IMR-90 (cell line): ENCODE measurements at regions not wholly inside any gene's neighbourhood (a gene's known extent, or its start where the extent isn't known, plus 50 kb on each side); places are given as distances from the start of the nearest gene placed in this dataset.

Experiments used
- ATAC-seq: fragments of 200-7000 bp; cut with Tn5 transposase; 2 replicates; pipeline ENCODE4 v1.9.1; 2020; ENCODE audit warnings: low read depth, mild to moderate bottlenecking, moderate library complexity
- BruUV-seq: library from RNA; stranded (reverse); fragments of 400-500 nt; replicated peaks from 2 replicates; lab custom pipeline; 2021; lab: Mats Ljungman, UMichigan
- CTCF ChIA-PET: fragments of 300-600 bp; formaldehyde crosslinking; extraction: SDS; loops from one replicate; lab custom pipeline; 2021; ENCODE audit warnings: antibody characterized with exemption; lab: Yijun Ruan, JAX
- POLR2A ChIA-PET: fragments of 300-600 bp; sonication (Branson Sonifier 250); formaldehyde crosslinking; loops from one replicate; lab custom pipeline; 2022; ENCODE audit warnings: antibody characterized with exemption; ENCODE audit not compliant: unreplicated experiment; lab: Charles Lee
- DNase-seq: peaks from one replicate; pipeline ENCODE4 v3.0.0; 2013
- H2AFZ ChIP-seq: replicated peaks from 2 replicates; pipeline ENCODE3; 2013; ENCODE audit warnings: low read length, mild to moderate bottlenecking; ENCODE audit not compliant: poor library complexity
- H2AK5ac ChIP-seq: 2 replicates; pipeline ENCODE4 v1.6.1; 2013; ENCODE audit warnings: low read depth, low read length, inconsistent platforms
- H2AK9ac ChIP-seq: replicated peaks from 2 replicates; pipeline ENCODE3; 2013; ENCODE audit warnings: mild to moderate bottlenecking, low read depth, low read length, moderate library complexity; ENCODE audit not compliant: poor library complexity
- H2BK120ac ChIP-seq: 2 replicates; pipeline ENCODE4 v1.6.1; 2013; ENCODE audit warnings: low read depth, low read length, inconsistent platforms
- H2BK15ac ChIP-seq: 3 replicates; pipeline ENCODE4 v1.6.1; 2013; ENCODE audit warnings: low read depth, low read length, inconsistent platforms
- H2BK20ac ChIP-seq: 2 replicates; pipeline ENCODE4 v1.6.1; 2013; ENCODE audit warnings: low read depth, mild to moderate bottlenecking, inconsistent platforms, low read length, moderate library complexity
- H2BK5ac ChIP-seq: 2 replicates; pipeline ENCODE4 v1.6.1; 2013; ENCODE audit warnings: mild to moderate bottlenecking, low read depth, low read length, inconsistent platforms; ENCODE audit not compliant: poor library complexity, severe bottlenecking
- H3K14ac ChIP-seq: replicated peaks from 2 replicates; pipeline ENCODE4 v1.6.1; 2013; ENCODE audit warnings: low read depth, low read length, inconsistent platforms
- H3K18ac ChIP-seq: 2 replicates; pipeline ENCODE4 v1.6.1; 2013; ENCODE audit warnings: low read depth, low read length, control low read depth
- H3K23ac ChIP-seq: 2 replicates; pipeline ENCODE4 v1.6.1; 2013; ENCODE audit warnings: low read depth, low read length, inconsistent platforms
- H3K27ac ChIP-seq: 2 replicates; pipeline ENCODE4 v1.5.1; 2013; ENCODE audit warnings: mild to moderate bottlenecking, control low read depth, low read length; ENCODE audit not compliant: insufficient read depth
- H3K27me3 ChIP-seq: 2 replicates; pipeline ENCODE4 v1.6.1; 2013; ENCODE audit warnings: low read length; ENCODE audit not compliant: control insufficient read depth, insufficient read depth
- H3K36me3 ChIP-seq: 2 replicates; pipeline ENCODE4 v1.6.1; 2013; ENCODE audit warnings: low read length, mixed read lengths; ENCODE audit not compliant: control insufficient read depth, insufficient read depth
- H3K4ac ChIP-seq: 2 replicates; pipeline ENCODE4 v1.6.1; 2013; ENCODE audit warnings: low read depth, low read length, inconsistent platforms
- H3K4me1 ChIP-seq: 2 replicates; pipeline ENCODE4 v1.6.1; 2013; ENCODE audit warnings: low read length, mixed read lengths; ENCODE audit not compliant: control insufficient read depth, insufficient read depth
- H3K4me2 ChIP-seq: 2 replicates; pipeline ENCODE4 v1.6.1; 2013; ENCODE audit warnings: low read depth, mild to moderate bottlenecking, control low read depth, low read length, moderate library complexity
- H3K4me3 ChIP-seq: 2 replicates; pipeline ENCODE4 v1.5.1; 2013; ENCODE audit warnings: low read depth, mild to moderate bottlenecking, control low read depth, low read length, moderate library complexity; ENCODE audit not compliant: insufficient read depth
- H3K56ac ChIP-seq: 2 replicates; pipeline ENCODE4 v1.6.1; 2013; ENCODE audit warnings: low read length, inconsistent platforms; ENCODE audit not compliant: insufficient read depth; ENCODE audit errors: extremely low read depth
- H3K79me1 ChIP-seq, 2 experiments: 2 replicates each; pipeline ENCODE4 v1.6.1; 2013; ENCODE audit warnings: low read length in 2 of 2, inconsistent platforms in 1 of 2, low read depth in 1 of 2
- H3K9ac ChIP-seq: 2 replicates; pipeline ENCODE4 v1.6.1; 2013; ENCODE audit warnings: low read depth, low read length, control low read depth
- H3K9me1 ChIP-seq: 2 replicates; pipeline ENCODE4 v1.6.1; 2013; ENCODE audit warnings: low read length, inconsistent platforms; ENCODE audit not compliant: insufficient read depth
- H3K9me3 ChIP-seq: 2 replicates; pipeline ENCODE4 v1.6.1; 2013; ENCODE audit warnings: low read length; ENCODE audit not compliant: control insufficient read depth, insufficient read depth
- H4K20me1 ChIP-seq: 2 replicates; pipeline ENCODE4 v1.6.1; 2013; ENCODE audit warnings: low read length, inconsistent platforms; ENCODE audit not compliant: insufficient read depth
- H4K5ac ChIP-seq: 2 replicates; pipeline ENCODE4 v1.6.1; 2013; ENCODE audit warnings: mild to moderate bottlenecking, low read depth, low read length, control low read depth
- H4K8ac ChIP-seq, 2 experiments: 2 replicates each; pipeline ENCODE4 v1.6.1; 2013; ENCODE audit warnings: low read depth in 2 of 2, low read length in 2 of 2, control low read depth in 1 of 2, inconsistent platforms in 1 of 2
- H4K91ac ChIP-seq: 2 replicates; pipeline ENCODE4 v1.6.1; 2013; ENCODE audit warnings: low read depth, low read length, inconsistent platforms; ENCODE audit not compliant: insufficient read depth
- BHLHE40 ChIP-seq: fragments of 150-350 bp; IDR thresholded peaks from 2 replicates; pipeline ENCODE4 v1.6.1; 2016; ENCODE audit warnings: mild to moderate bottlenecking, low read depth, low read length
- CEBPB ChIP-seq: IDR thresholded peaks from 2 replicates; pipeline ENCODE4 v1.6.1; 2012; ENCODE audit warnings: low read depth, low read length, improper control_type of control experiment
- CHD1 ChIP-seq: IDR thresholded peaks from 2 replicates; pipeline ENCODE4 v1.6.1; 2012; ENCODE audit warnings: low read depth, low read length, improper control_type of control experiment
- FOS ChIP-seq: fragments of 150-350 bp; IDR thresholded peaks from 2 replicates; pipeline ENCODE4 v1.6.1; 2016; ENCODE audit warnings: low read depth, low read length
- MAFK ChIP-seq: IDR thresholded peaks from 2 replicates; pipeline ENCODE4 v1.6.1; 2012; ENCODE audit warnings: low read depth, low read length, improper control_type of control experiment
- MAZ ChIP-seq: IDR thresholded peaks from 2 replicates; pipeline ENCODE4 v1.6.1; 2012; ENCODE audit warnings: low read depth, mild to moderate bottlenecking, low read length, improper control_type of control experiment, moderate library complexity, borderline replicate concordance
- MXI1 ChIP-seq: IDR thresholded peaks from 2 replicates; pipeline ENCODE4 v1.6.1; 2012; ENCODE audit warnings: low read depth, mild to moderate bottlenecking, low read length, moderate library complexity, borderline replicate concordance
- NFE2L2 ChIP-seq: fragments of 150-350 bp; IDR thresholded peaks from 2 replicates; pipeline ENCODE4 v1.6.1; 2016; ENCODE audit warnings: low read depth, mild to moderate bottlenecking, low read length
- POLR2A ChIP-seq: IDR thresholded peaks from 2 replicates; pipeline ENCODE4 v1.6.1; 2012; ENCODE audit warnings: mild to moderate bottlenecking, low read depth, low read length
- RAD21 ChIP-seq: IDR thresholded peaks from 2 replicates; pipeline ENCODE4 v1.6.1; 2012; ENCODE audit warnings: low read length, improper control_type of control experiment
- RCOR1 ChIP-seq: IDR thresholded peaks from 2 replicates; pipeline ENCODE4 v1.6.1; 2012; ENCODE audit warnings: mild to moderate bottlenecking, low read length, improper control_type of control experiment; ENCODE audit not compliant: insufficient replicate concordance
- WGBS, 2 experiments: methylation state at CpG; one replicate each; pipeline versions ENCODE4 v1.1.5 to v1.1.7; 2013; ENCODE audit warnings: missing lambda C conversion rate in 2 of 2; ENCODE audit not compliant: insufficient read length in 1 of 2; ENCODE audit errors: extremely low coverage in 2 of 2; 5-methylcytosine and 5-hydroxymethylcytosine counted together
- dilution Hi-C: fragments of 300-500 bp; cut with HindIII; formaldehyde crosslinking; loops from one replicate; pipeline ENCODE4 v1.14.3; 2018; ENCODE audit warnings: low sequenced_read_pairs; ENCODE audit not compliant: unreplicated experiment
- in situ Hi-C: fragments of 300-500 bp; cut with MboI; formaldehyde crosslinking; loops from 3 replicates; pipeline ENCODE4 v1.14.3; 2019; ENCODE audit warnings: low sequenced_read_pairs, inconsistent platforms, mixed read lengths
- intact Hi-C: fragments of 100-400 bp; cut with micrococcal nuclease; formaldehyde crosslinking; loops from 2 replicates; pipeline ENCODE4 v1.10.0; 2022
- TF ChIP-seq, protein P1 (sequence below): fragments of 150-350 bp; IDR thresholded peaks from 2 replicates; pipeline ENCODE4 v1.6.1; 2017; ENCODE audit warnings: mild to moderate bottlenecking, antibody characterized with exemption, low read length, low read depth
- TF ChIP-seq, protein P2 (sequence below): conservative IDR thresholded peaks from 2 replicates; pipeline ENCODE4 v1.5.1; 2012; ENCODE audit warnings: mild to moderate bottlenecking, low read depth, low read length, improper control_type of control experiment
- TF ChIP-seq, protein P3 (sequence below): fragments of 150-350 bp; IDR thresholded peaks from 2 replicates; pipeline ENCODE4 v1.6.1; 2016; ENCODE audit warnings: low read depth, mild to moderate bottlenecking, low read length, moderate library complexity, borderline replicate concordance

DNA sequence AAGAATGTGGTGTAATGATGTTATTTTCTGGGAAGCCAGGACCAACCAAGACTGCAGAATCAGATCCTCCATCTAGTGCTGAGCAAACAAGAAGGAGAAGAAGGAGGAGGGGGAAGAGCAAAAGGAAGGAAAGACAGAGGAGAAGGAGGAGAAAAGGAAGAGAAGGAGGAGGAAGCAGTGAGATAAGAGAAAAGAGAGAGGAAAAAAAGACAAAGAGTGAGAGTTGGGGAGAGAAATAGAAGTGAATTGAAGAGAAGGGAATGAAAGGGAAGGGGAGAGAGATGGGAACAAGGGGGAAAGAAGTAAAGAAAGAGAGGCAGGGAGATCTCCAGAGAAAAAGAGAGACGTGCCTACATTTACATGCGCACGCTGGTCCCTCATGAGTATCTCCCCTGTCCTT, 153.5 kb downstream of the MN1 start:
- H3K56ac ChIP-seq = no peak overlapping the region
- H3K9me1 ChIP-seq = no peaks in the 10 kb centered on the region
- in situ Hi-C loops (no loop called here), dilution Hi-C loops (no loop called here), intact Hi-C loops (no loop called here)
- no peaks in the 10 kb centered on the region for H4K20me1 ChIP-seq
- no peak for TF ChIP-seq CHD1
- TF ChIP-seq, protein P1, sequence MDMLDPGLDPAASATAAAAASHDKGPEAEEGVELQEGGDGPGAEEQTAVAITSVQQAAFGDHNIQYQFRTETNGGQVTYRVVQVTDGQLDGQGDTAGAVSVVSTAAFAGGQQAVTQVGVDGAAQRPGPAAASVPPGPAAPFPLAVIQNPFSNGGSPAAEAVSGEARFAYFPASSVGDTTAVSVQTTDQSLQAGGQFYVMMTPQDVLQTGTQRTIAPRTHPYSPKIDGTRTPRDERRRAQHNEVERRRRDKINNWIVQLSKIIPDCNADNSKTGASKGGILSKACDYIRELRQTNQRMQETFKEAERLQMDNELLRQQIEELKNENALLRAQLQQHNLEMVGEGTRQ = no peak
- TF ChIP-seq, protein P2, sequence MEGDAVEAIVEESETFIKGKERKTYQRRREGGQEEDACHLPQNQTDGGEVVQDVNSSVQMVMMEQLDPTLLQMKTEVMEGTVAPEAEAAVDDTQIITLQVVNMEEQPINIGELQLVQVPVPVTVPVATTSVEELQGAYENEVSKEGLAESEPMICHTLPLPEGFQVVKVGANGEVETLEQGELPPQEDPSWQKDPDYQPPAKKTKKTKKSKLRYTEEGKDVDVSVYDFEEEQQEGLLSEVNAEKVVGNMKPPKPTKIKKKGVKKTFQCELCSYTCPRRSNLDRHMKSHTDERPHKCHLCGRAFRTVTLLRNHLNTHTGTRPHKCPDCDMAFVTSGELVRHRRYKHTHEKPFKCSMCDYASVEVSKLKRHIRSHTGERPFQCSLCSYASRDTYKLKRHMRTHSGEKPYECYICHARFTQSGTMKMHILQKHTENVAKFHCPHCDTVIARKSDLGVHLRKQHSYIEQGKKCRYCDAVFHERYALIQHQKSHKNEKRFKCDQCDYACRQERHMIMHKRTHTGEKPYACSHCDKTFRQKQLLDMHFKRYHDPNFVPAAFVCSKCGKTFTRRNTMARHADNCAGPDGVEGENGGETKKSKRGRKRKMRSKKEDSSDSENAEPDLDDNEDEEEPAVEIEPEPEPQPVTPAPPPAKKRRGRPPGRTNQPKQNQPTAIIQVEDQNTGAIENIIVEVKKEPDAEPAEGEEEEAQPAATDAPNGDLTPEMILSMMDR = no peak
- TF ChIP-seq RAD21 = no peak
- TF ChIP-seq POLR2A = no peak
- no peak for TF ChIP-seq FOS
- TF ChIP-seq MAFK = no peak
- TF ChIP-seq RCOR1 = no peak
- TF ChIP-seq BHLHE40 = no peak
- TF ChIP-seq NFE2L2 = no peak
- no peak for TF ChIP-seq MXI1
- no peak for TF ChIP-seq MAZ
- TF ChIP-seq, protein P3, sequence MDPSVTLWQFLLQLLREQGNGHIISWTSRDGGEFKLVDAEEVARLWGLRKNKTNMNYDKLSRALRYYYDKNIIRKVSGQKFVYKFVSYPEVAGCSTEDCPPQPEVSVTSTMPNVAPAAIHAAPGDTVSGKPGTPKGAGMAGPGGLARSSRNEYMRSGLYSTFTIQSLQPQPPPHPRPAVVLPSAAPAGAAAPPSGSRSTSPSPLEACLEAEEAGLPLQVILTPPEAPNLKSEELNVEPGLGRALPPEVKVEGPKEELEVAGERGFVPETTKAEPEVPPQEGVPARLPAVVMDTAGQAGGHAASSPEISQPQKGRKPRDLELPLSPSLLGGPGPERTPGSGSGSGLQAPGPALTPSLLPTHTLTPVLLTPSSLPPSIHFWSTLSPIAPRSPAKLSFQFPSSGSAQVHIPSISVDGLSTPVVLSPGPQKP = no peak
- no peak for TF ChIP-seq CEBPB
- no peak overlapping the region for H3K4ac ChIP-seq
- no peak overlapping the region for H2BK20ac ChIP-seq
- H3K23ac ChIP-seq = no peak overlapping the region
- H4K5ac ChIP-seq = no peak overlapping the region
- CTCF ChIA-PET = no interaction called here
- H4K91ac ChIP-seq = no peak overlapping the region
- no peak overlapping the region for H3K4me3 ChIP-seq
- H2BK120ac ChIP-seq = no peak overlapping the region
- H2BK5ac ChIP-seq = no peak overlapping the region
- H2BK15ac ChIP-seq = no peak overlapping the region
- H3K9me3 ChIP-seq = peaks cover 2% of the 10 kb centered on the region; the same call in 1 of the 2 replicates
- H3K4me2 ChIP-seq = no peak overlapping the region
- no peak overlapping the region for H3K27ac ChIP-seq
- no peak overlapping the region for H2AK9ac ChIP-seq
- H2AFZ ChIP-seq = no peak overlapping the region
- no TSS peak for BruUV-seq
- no peaks in the 10 kb centered on the region for H3K4me1 ChIP-seq
- no peak overlapping the region for H2AK5ac ChIP-seq
- no CpG with 5 or more reads among the region's 3 CpGs for WGBS, 2 experiments
- DNase-seq = no peak
- no peak overlapping the region for H4K8ac ChIP-seq
- H3K9ac ChIP-seq = no peak overlapping the region
- no peaks in the 10 kb centered on the region for H3K79me1 ChIP-seq
- H3K18ac ChIP-seq = no peak overlapping the region
- POLR2A ChIA-PET = no interaction called here
- H3K27me3 ChIP-seq = peaks cover 32% of the 10 kb centered on the region
- H3K36me3 ChIP-seq = no peaks in the 10 kb centered on the region
- no peak overlapping the region for H3K14ac ChIP-seq
- ATAC-seq = no peak
